Gastrocnemius medialis (tissue), 4 donors: ENCODE measurements at regions not wholly inside any gene's neighbourhood (a gene's known extent, or its start where the extent isn't known, plus 50 kb on each side); places are given as distances from the start of the nearest gene placed in this dataset.
"Not testable (repeated sequence)": the region's sequence is repeated elsewhere in the genome, so short reads cannot be mapped to it uniquely, and the experiment has no call there.

Source experiments
- ATAC-seq, 2 donors: fragments of 150-250 bp; one replicate each; pipeline ENCODE4 v1.9.1; 2016
- DNase-seq, 2 donors: peaks; one replicate each; pipeline ENCODE4 v3.0.0-alpha.2; 2019
- H3K27ac ChIP-seq, 4 donors: fragments of 200-600 bp; sonication (generic); 1 replicate in 1 of 4; 2 replicates in 3 of 4; pipeline ENCODE4 v1.5.1; 2016 to 2018; ENCODE audit warnings: mild to moderate bottlenecking in 2 of 4, moderate library complexity in 1 of 4
- H3K27me3 ChIP-seq, 3 donors: fragments of 200-600 bp; sonication (generic) in 2 of 3; 1 replicate in 1 of 3; 2 replicates in 2 of 3; pipeline versions ENCODE4 v1.5.1 to v1.6.0; 2016 to 2019; ENCODE audit warnings: mild to moderate bottlenecking in 1 of 3, moderate library complexity in 1 of 3
- H3K36me3 ChIP-seq, 2 donors: fragments of 200-600 bp; sonication (generic) in 1 of 2; one replicate each; pipeline ENCODE4 v1.5.1; 2017 to 2018
- H3K4me1 ChIP-seq, 2 donors: fragments of 200-600 bp; sonication (generic) in 1 of 2; one replicate each; pipeline ENCODE4 v1.5.1; 2016 to 2017; ENCODE audit warnings: mild to moderate bottlenecking in 2 of 2
- H3K4me3 ChIP-seq, 4 donors: fragments of 200-600 bp; sonication (generic) in 3 of 4; 1 replicate in 1 of 4; 2 replicates in 3 of 4; pipeline ENCODE4 v1.5.1; 2016 to 2019; ENCODE audit warnings: mild to moderate bottlenecking in 2 of 4
- H3K9me3 ChIP-seq, 3 donors: fragments of 200-600 bp; sonication (generic) in 2 of 3; 1 replicate in 1 of 3; 2 replicates in 2 of 3; pipeline ENCODE4 v1.5.1; 2016 to 2019
- POLR2A ChIP-seq, 2 donors: fragments of 450-650 bp; IDR thresholded peaks; one replicate each; pipeline ENCODE4 v1.6.1; 2017; ENCODE audit warnings: antibody characterized with exemption in 2 of 2, mild to moderate bottlenecking in 2 of 2, moderate library complexity in 2 of 2
- in situ Hi-C, 4 donors: fragments of 200-750 bp; cut with MboI; loops; one replicate each; pipeline versions ENCODE4 v1.15.0 to v1.8.0; 2017; ENCODE audit warnings: low sequenced_read_pairs in 4 of 4
- intact Hi-C: fragments of 100-400 bp; cut with DNase I; formaldehyde crosslinking; loops from one replicate; pipeline ENCODE4 v1.15.1; 2023; ENCODE audit warnings: low total_unique reads
- TF ChIP-seq, protein P1 (sequence below), 5 experiments: fragments of 450-650 bp in 3 of 5; fragments of 200-600 bp in 2 of 5; sonication (generic) in 2 of 5; IDR thresholded peaks in 4 of 5; conservative IDR thresholded peaks in 1 of 5; 1 replicate in 4 of 5; 2 replicates in 1 of 5; pipeline ENCODE4 v1.5.1; 2016 to 2019; ENCODE audit warnings: antibody characterized with exemption in 5 of 5, mild to moderate bottlenecking in 3 of 5, moderate library complexity in 3 of 5

GRCh38 chr9:97140566-97140965 is 101.6 kb upstream of the CTSV start:
- DNase-seq (no peak), ATAC-seq (no peak)
- TF ChIP-seq, protein P1, sequence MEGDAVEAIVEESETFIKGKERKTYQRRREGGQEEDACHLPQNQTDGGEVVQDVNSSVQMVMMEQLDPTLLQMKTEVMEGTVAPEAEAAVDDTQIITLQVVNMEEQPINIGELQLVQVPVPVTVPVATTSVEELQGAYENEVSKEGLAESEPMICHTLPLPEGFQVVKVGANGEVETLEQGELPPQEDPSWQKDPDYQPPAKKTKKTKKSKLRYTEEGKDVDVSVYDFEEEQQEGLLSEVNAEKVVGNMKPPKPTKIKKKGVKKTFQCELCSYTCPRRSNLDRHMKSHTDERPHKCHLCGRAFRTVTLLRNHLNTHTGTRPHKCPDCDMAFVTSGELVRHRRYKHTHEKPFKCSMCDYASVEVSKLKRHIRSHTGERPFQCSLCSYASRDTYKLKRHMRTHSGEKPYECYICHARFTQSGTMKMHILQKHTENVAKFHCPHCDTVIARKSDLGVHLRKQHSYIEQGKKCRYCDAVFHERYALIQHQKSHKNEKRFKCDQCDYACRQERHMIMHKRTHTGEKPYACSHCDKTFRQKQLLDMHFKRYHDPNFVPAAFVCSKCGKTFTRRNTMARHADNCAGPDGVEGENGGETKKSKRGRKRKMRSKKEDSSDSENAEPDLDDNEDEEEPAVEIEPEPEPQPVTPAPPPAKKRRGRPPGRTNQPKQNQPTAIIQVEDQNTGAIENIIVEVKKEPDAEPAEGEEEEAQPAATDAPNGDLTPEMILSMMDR (IDR thresholded peaks at IDR 0.05 in 4 of 5, conservative IDR thresholded peaks at IDR 0.05 in 1 of 5) = no peak
- TF ChIP-seq POLR2A (IDR thresholded peaks at IDR 0.05) = no peak
- Histone ChIP-seq H3K4me3 (no peak overlapping the region), H3K27ac (no peak overlapping the region), H3K36me3 (no peaks in the 10 kb centered on the region), H3K4me1 (no peaks in the 10 kb centered on the region), H3K9me3 (no peaks in the 10 kb centered on the region), H3K27me3 (no peaks in the 10 kb centered on the region)
- intact Hi-C loops = no loop called here
- in situ Hi-C loops = no loop called here

GRCh38 chr9:97136421-97136820 is 97.5 kb upstream of the CTSV start:
- Histone ChIP-seq H3K4me3 (no peak overlapping the region), H3K9me3 (no peaks in the 10 kb centered on the region), H3K27ac (no peak overlapping the region), H3K27me3 (no peaks in the 10 kb centered on the region), H3K36me3 (no peaks in the 10 kb centered on the region), H3K4me1 (no peaks in the 10 kb centered on the region)
- DNase-seq (no peak), ATAC-seq (no peak)
- no peak for TF ChIP-seq POLR2A (IDR thresholded peaks at IDR 0.05)
- TF ChIP-seq, protein P1 (IDR thresholded peaks at IDR 0.05 in 4 of 5, conservative IDR thresholded peaks at IDR 0.05 in 1 of 5) = no peak
- in situ Hi-C loops (no loop called here), intact Hi-C loops (no loop called here)

GRCh38 chr9:97133966-97134365 is 95.0 kb upstream of the CTSV start:
- H3K27ac ChIP-seq, H3K4me3 ChIP-seq, H3K4me1 ChIP-seq, H3K36me3 ChIP-seq, DNase-seq, in situ Hi-C loops, H3K27me3 ChIP-seq, ATAC-seq, intact Hi-C loops, H3K9me3 ChIP-seq: not testable (repeated sequence)

GRCh38 chr9:97132865-97133264 is 93.9 kb upstream of the CTSV start:
- in situ Hi-C loops = no loop called here
- ATAC-seq (no peak), DNase-seq (no peak)
- Histone ChIP-seq H3K27ac (no peak overlapping the region), H3K9me3 (no peaks in the 10 kb centered on the region), H3K36me3 (no peaks in the 10 kb centered on the region), H3K4me1 (no peaks in the 10 kb centered on the region), H3K4me3 (no peak overlapping the region), H3K27me3 (no peaks in the 10 kb centered on the region)
- intact Hi-C loops = no loop called here
- TF ChIP-seq POLR2A (IDR thresholded peaks at IDR 0.05) = no peak
- TF ChIP-seq, protein P1 (IDR thresholded peaks at IDR 0.05 in 4 of 5, conservative IDR thresholded peaks at IDR 0.05 in 1 of 5) = no peak

- DNase-seq, intact Hi-C loops, H3K27ac ChIP-seq, H3K36me3 ChIP-seq, H3K4me1 ChIP-seq, in situ Hi-C loops, H3K27me3 ChIP-seq, H3K4me3 ChIP-seq, ATAC-seq, H3K9me3 ChIP-seq: not testable (repeated sequence)
These were observed 91.9 kb upstream of the CTSV start for GRCh38 chr9:97130864-97131263.

GRCh38 chr9:97130387-97130786 is 91.4 kb upstream of the CTSV start:
- H3K9me3 ChIP-seq, H3K4me3 ChIP-seq, DNase-seq, H3K27ac ChIP-seq, H3K36me3 ChIP-seq, intact Hi-C loops, H3K4me1 ChIP-seq, H3K27me3 ChIP-seq, ATAC-seq, in situ Hi-C loops: not testable (repeated sequence)
